Fibroblast of lung (primary cell): ENCODE measurements at regions not wholly inside any gene's neighbourhood (a gene's known extent, or its start where the extent isn't known, plus 50 kb on each side); places are given as distances from the start of the nearest gene placed in this dataset.

Experiments
- DNase-seq, 2 donors: peaks; one replicate each; pipeline versions ENCODE4 v3.0.0 to v3.0.0-alpha.2; 2010; ENCODE audit warnings: low read depth in 2 of 2
- H2AFZ ChIP-seq: 2 replicates; pipeline ENCODE4 v1.5.1; 2012; ENCODE audit warnings: low read length, control low read depth, inconsistent platforms
- H3K27ac ChIP-seq: 2 replicates; pipeline ENCODE4 v1.5.1; 2011; ENCODE audit warnings: low read length, control low read depth; ENCODE audit not compliant: insufficient read depth
- H3K27me3 ChIP-seq: 2 replicates; pipeline ENCODE4 v1.5.1; 2011; ENCODE audit warnings: mild to moderate bottlenecking, low read length; ENCODE audit not compliant: control insufficient read depth, insufficient read depth
- H3K36me3 ChIP-seq: 2 replicates; pipeline ENCODE4 v1.5.1; 2011; ENCODE audit warnings: low read length; ENCODE audit not compliant: control insufficient read depth, insufficient read depth
- H3K4me1 ChIP-seq: 2 replicates; pipeline ENCODE4 v1.5.1; 2011; ENCODE audit warnings: low read length; ENCODE audit not compliant: control insufficient read depth, insufficient read depth; ENCODE audit errors: extremely low read depth
- H3K4me2 ChIP-seq: 2 replicates; pipeline ENCODE4 v1.5.1; 2011; ENCODE audit warnings: low read length, control low read depth; ENCODE audit not compliant: insufficient read depth; ENCODE audit errors: extremely low read depth
- H3K4me3 ChIP-seq, 4 experiments: fragments of 200-600 bp in 1 of 4; sonication (generic) in 1 of 4; replicated peaks in 1 of 4; 2 replicates each; pipeline ENCODE4 v1.5.1; 2011 to 2016; ENCODE audit warnings: low read length in 4 of 4, low read depth in 3 of 4, mild to moderate bottlenecking in 3 of 4, control low read depth in 2 of 4, inconsistent platforms in 1 of 4, mixed read lengths in 1 of 4; ENCODE audit not compliant: insufficient read depth in 1 of 4; ENCODE audit errors: control extremely low read depth in 1 of 4
- H3K79me2 ChIP-seq: 2 replicates; pipeline ENCODE4 v1.5.1; 2012; ENCODE audit warnings: mild to moderate bottlenecking, low read length, inconsistent platforms; ENCODE audit not compliant: control insufficient read depth, insufficient read depth
- H3K9ac ChIP-seq: 2 replicates; pipeline ENCODE4 v1.5.1; 2011; ENCODE audit warnings: mild to moderate bottlenecking, low read length, control low read depth; ENCODE audit not compliant: insufficient read depth
- H3K9me3 ChIP-seq: 2 replicates; pipeline ENCODE4 v1.5.1; 2012; ENCODE audit warnings: low read depth, low read length; ENCODE audit not compliant: control insufficient read depth, insufficient read depth
- H4K20me1 ChIP-seq: 2 replicates; pipeline ENCODE4 v1.5.1; 2011; ENCODE audit warnings: low read length; ENCODE audit not compliant: control insufficient read depth, insufficient read depth; ENCODE audit errors: extremely low read depth
- CTCF ChIP-seq, 2 donors: IDR thresholded peaks in 1 of 2; conservative IDR thresholded peaks in 1 of 2; 1 replicate in 1 of 2; 2 replicates in 1 of 2; pipeline ENCODE4 v1.5.1; 2011 to 2012; ENCODE audit warnings: low read length in 2 of 2, control low read depth in 1 of 2, inconsistent platforms in 1 of 2, low read depth in 1 of 2, mild to moderate bottlenecking in 1 of 2
- EZH2 ChIP-seq: IDR thresholded peaks from 2 replicates; pipeline ENCODE4 v1.5.1; 2012; ENCODE audit warnings: low read length, control low read depth, mild to moderate bottlenecking; ENCODE audit errors: missing control alignments

DNA sequence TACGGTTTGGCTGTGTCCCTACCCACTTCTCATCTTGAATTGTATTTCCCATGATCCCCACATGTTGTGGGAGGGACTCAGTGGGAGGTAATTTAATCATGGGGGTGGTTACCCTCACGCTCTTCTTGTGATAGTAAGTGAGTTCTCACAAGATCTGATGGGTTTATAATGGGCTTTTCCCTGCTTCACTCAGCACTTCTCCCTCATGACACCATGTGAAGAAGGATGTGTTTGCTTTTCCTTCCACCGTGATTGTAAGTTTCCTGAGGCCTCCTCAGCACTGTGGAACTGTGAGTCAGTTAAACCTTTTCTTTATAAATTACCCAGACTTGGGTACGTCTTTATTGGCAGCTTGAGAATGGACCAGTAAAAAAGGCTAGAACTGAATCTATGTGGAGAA lies 750.0 kb upstream of the ID2 start:
- no peak overlapping the region for H3K4me2 ChIP-seq
- no peak for TF ChIP-seq CTCF (conservative IDR thresholded peaks at IDR 0.05 in 1 of 2, IDR thresholded peaks at IDR 0.05 in 1 of 2; ENCODE audit: low read depth in 1 of 2, low read length in 2 of 2)
- no peak for TF ChIP-seq EZH2
- no peak overlapping the region for H2AFZ ChIP-seq

DNA sequence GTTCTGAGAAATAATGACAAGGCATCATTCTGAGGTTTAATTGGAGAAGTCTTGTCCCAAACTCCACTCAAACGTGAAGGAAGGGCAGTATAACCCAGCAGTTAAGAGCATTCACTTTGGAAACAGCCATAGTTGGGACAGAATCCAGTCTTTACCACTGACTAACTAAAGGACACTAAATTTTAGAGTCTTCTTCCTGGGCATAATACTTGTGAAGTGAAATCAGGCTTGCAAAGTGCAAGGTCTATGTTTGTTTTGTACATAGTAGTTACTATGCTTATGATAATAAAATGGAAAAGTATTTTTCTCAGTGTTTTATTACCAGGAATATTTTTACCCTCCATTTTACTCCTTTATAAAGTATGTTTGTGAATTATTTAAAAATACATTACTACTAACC lies 748.2 kb upstream of the ID2 start:
- Histone ChIP-seq H3K4me2 (no peak overlapping the region), H3K36me3 (no peaks in the 10 kb centered on the region), H4K20me1 (no peaks in the 10 kb centered on the region), H2AFZ (no peak overlapping the region), H3K9ac (no peak overlapping the region), H3K4me1 (no peaks in the 10 kb centered on the region), H3K79me2 (no peaks in the 10 kb centered on the region), H3K9me3 (no peaks in the 10 kb centered on the region), H3K27me3 (no peaks in the 10 kb centered on the region), H3K4me3 (no peak overlapping the region), H3K27ac (no peak overlapping the region)
- no peak for DNase-seq
- no peak for TF ChIP-seq EZH2
- no peak for TF ChIP-seq CTCF (conservative IDR thresholded peaks at IDR 0.05 in 1 of 2, IDR thresholded peaks at IDR 0.05 in 1 of 2; ENCODE audit: low read depth in 1 of 2, low read length in 2 of 2)

More for the DNA sequence above, 750.0 kb upstream of the ID2 start:
- no peak for DNase-seq
- Histone ChIP-seq H3K9ac (no peak overlapping the region), H3K27ac (no peak overlapping the region), H4K20me1 (no peaks in the 10 kb centered on the region), H3K4me1 (no peaks in the 10 kb centered on the region), H3K36me3 (no peaks in the 10 kb centered on the region), H3K9me3 (no peaks in the 10 kb centered on the region), H3K79me2 (no peaks in the 10 kb centered on the region), H3K4me3 (no peak overlapping the region), H3K27me3 (no peaks in the 10 kb centered on the region)

- Histone ChIP-seq H3K79me2 (no peaks in the 10 kb centered on the region), H3K9me3 (no peaks in the 10 kb centered on the region), H3K27ac (no peak overlapping the region), H4K20me1 (no peaks in the 10 kb centered on the region), H3K27me3 (no peaks in the 10 kb centered on the region), H3K4me1 (no peaks in the 10 kb centered on the region), H3K4me3 (no peak overlapping the region), H3K4me2 (no peak overlapping the region), H2AFZ (no peak overlapping the region), H3K9ac (no peak overlapping the region), H3K36me3 (no peaks in the 10 kb centered on the region)
- no peak for TF ChIP-seq EZH2
- no peak for TF ChIP-seq CTCF (conservative IDR thresholded peaks at IDR 0.05 in 1 of 2, IDR thresholded peaks at IDR 0.05 in 1 of 2; ENCODE audit: low read depth in 1 of 2, low read length in 2 of 2)
- DNase-seq, result no peak
Measured at GRCh38 chr2:7934476-7934875, 747.4 kb upstream of the ID2 start.
